HepG2 (cell line): ENCODE measurements at regions not wholly inside any gene's neighbourhood (a gene's known extent, or its start where the extent isn't known, plus 50 kb on each side); places are given as distances from the start of the nearest gene placed in this dataset.

Experiments
- ATAC-seq: fragments of 200-7000 bp; cut with Tn5 transposase; 3 replicates; pipeline ENCODE4 v1.9.1; 2020; ENCODE audit warnings: mild to moderate bottlenecking, moderate library complexity
- BruUV-seq: library from RNA; stranded (reverse); fragments of 400-500 nt; replicated peaks from 2 replicates; lab custom pipeline; 2021; lab: Mats Ljungman, UMichigan
- CTCF ChIA-PET: fragments of 300-600 bp; formaldehyde crosslinking; extraction: SDS; loops from one replicate; lab custom pipeline; 2021; ENCODE audit warnings: low total read pairs, inconsistent platforms, low intra/inter-chr PET ratio; lab: Yijun Ruan, JAX
- POLR2A ChIA-PET: fragments of 350-600 bp; sonication (Branson Sonifier 250); formaldehyde crosslinking; loops from one replicate; lab custom pipeline; 2020; ENCODE audit warnings: antibody characterized with exemption, inconsistent platforms; lab: Yijun Ruan, JAX
- DNase-seq: peaks from one replicate; pipeline ENCODE4 v3.0.0-alpha.2; 2015; ENCODE audit warnings: low spot score
- FAIRE-seq: peaks from 3 replicates; lab custom pipeline; 2011; peaks lifted over from hg19 to GRCh38; lab: Jason Lieb, UNC
- H2AFZ ChIP-seq: one replicate; pipeline ENCODE4 v1.6.1; 2011; ENCODE audit warnings: low read length, inconsistent platforms
- H3K27ac ChIP-seq: fragments of 300-600 bp; 3 replicates; pipeline ENCODE4 v1.8.0; 2011; ENCODE audit warnings: mixed run types, mild to moderate bottlenecking, mixed read lengths, low read length, inconsistent platforms; ENCODE audit not compliant: insufficient read depth; ENCODE audit errors: extremely low read length
- H3K27me3 ChIP-seq, 2 experiments: fragments of 200-600 bp in 1 of 2; 2 replicates in 1 of 2; 3 replicates in 1 of 2; pipeline versions ENCODE4 v1.6.0 to v1.8.0; 2011; ENCODE audit warnings: low read length in 2 of 2, mild to moderate bottlenecking in 2 of 2, moderate library complexity in 2 of 2, inconsistent platforms in 1 of 2; ENCODE audit not compliant: insufficient read depth in 2 of 2, control insufficient read depth in 1 of 2
- H3K36me3 ChIP-seq, 2 experiments: fragments of 200-600 bp in 1 of 2; replicated peaks in 1 of 2; 2 replicates in 1 of 2; 3 replicates in 1 of 2; pipeline versions ENCODE4 v1.5.1 to v1.8.0; 2011; ENCODE audit warnings: low read length in 2 of 2, inconsistent platforms in 1 of 2; ENCODE audit not compliant: insufficient read depth in 2 of 2, control insufficient read depth in 1 of 2
- H3K4me1 ChIP-seq: 2 replicates; pipeline ENCODE4 v1.5.1; 2012; ENCODE audit warnings: low read length, inconsistent platforms; ENCODE audit not compliant: insufficient read depth
- H3K4me2 ChIP-seq: 2 replicates; pipeline ENCODE4 v1.6.0; 2011; ENCODE audit warnings: low read depth, low read length, inconsistent platforms
- H3K4me3 ChIP-seq, 3 experiments: fragments of 200-600 bp in 1 of 3; sonication (generic), shearing (Covaris generic) in 1 of 3; replicated peaks in 1 of 3; 2 replicates each; pipeline ENCODE4 v1.5.1; 2011 to 2016; ENCODE audit warnings: low read length in 3 of 3, inconsistent platforms in 2 of 3, low read depth in 2 of 3, mild to moderate bottlenecking in 2 of 3, control low read depth in 1 of 3, mixed read lengths in 1 of 3; ENCODE audit not compliant: insufficient read depth in 1 of 3
- H3K79me2 ChIP-seq: one replicate; pipeline ENCODE4 v1.6.1; 2011; ENCODE audit warnings: low read length, inconsistent platforms; ENCODE audit not compliant: insufficient read depth
- H3K9ac ChIP-seq: 2 replicates; pipeline ENCODE4 v1.6.0; 2011; ENCODE audit warnings: mild to moderate bottlenecking, low read depth, low read length, inconsistent platforms; ENCODE audit not compliant: insufficient read depth
- H3K9me3 ChIP-seq: 2 replicates; pipeline ENCODE4 v1.5.1; 2012; ENCODE audit warnings: mild to moderate bottlenecking, low read length
- H4K20me1 ChIP-seq: 2 replicates; pipeline ENCODE4 v1.6.0; 2011; ENCODE audit warnings: inconsistent platforms, mild to moderate bottlenecking, low read length, moderate library complexity; ENCODE audit not compliant: insufficient read depth
- ARID2 ChIP-seq: sonication (generic); formaldehyde crosslinking; IDR thresholded peaks from 2 replicates; pipeline ENCODE4 v1.8.1; 2022; ENCODE audit warnings: mild to moderate bottlenecking, missing genetic modification reagents, borderline replicate concordance
- ZNF331 ChIP-seq: sonication (generic); formaldehyde crosslinking; IDR thresholded peaks from 2 replicates; pipeline ENCODE4 v1.4.0; 2020; ENCODE audit warnings: missing genetic modification reagents
- WGBS: methylation state at CpG from one replicate; pipeline ENCODE4 v1.1.6; 2017; ENCODE audit warnings: low lambda C conversion rate; 5-methylcytosine and 5-hydroxymethylcytosine counted together
- in situ Hi-C: cut with HindIII; loops from 2 replicates; pipeline ENCODE4 v1.10.0; 2017; ENCODE audit warnings: low pct_unique_long_range_greater_than_20kb; ENCODE audit not compliant: extremely low pct_ligation_motif_present
- intact Hi-C: fragments of 100-400 bp; cut with micrococcal nuclease; formaldehyde crosslinking; loops from one replicate; pipeline ENCODE4 v1.10.0; 2022; ENCODE audit not compliant: unreplicated experiment
- TF ChIP-seq, protein P1 (sequence below): sonication (generic); formaldehyde crosslinking; IDR thresholded peaks from 2 replicates; pipeline ENCODE4 v1.9.0; 2021; ENCODE audit warnings: missing genetic modification reagents, borderline replicate concordance
- TF ChIP-seq, protein P2 (sequence below): sonication (generic); formaldehyde crosslinking; IDR thresholded peaks from 2 replicates; pipeline ENCODE4; 2020; ENCODE audit warnings: missing genetic modification reagents, mild to moderate bottlenecking, borderline replicate concordance

DNA sequence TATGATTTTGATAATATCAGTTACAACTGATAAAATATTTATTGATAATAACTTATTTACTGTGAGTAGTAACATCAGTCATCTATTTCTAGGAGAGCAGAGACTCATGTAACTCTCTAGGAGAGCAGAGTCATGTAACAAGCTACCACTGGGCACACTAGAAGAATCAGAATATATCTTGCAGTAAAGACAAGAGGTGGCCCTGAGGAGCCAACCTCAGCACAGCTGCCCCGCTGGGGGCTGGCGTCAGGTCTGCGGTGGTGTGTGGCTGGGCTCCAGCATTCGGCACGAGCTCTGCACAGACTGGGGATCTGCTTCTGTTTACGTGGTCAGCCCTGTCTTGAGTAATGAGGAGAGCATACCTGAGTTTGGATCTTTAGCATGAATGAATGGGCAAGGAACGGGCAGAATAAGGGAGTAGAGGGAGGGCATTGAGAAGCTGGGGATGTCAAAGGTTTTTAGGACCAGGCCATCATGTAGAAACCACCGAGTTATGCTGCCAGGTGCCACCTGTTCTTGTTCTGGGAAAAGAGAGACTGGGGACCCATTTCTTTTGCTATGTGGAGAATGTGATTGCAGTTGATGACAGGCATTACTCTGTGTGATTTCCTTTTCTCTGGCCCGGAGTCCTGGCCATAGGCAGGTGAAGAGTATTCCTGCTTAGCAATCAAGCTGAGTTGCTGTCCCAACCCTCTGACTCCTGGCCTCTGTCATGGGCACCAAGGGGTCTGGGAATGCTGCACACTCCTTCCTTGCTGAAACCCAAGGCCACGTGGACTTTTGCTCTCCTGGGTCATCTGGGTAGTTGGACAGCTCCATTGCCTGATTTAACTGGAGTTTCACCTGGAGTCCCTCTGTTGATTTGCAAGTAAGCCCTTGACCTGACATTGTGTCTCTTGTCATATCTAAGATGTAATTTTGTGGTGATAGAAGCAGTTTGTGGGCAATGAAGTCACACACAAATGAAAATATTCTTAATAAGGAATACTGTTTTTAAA is 50.9 kb upstream of the HEPHL1 start:
- intact Hi-C loops: no loop called here
- WGBS: 35% methylated on average over 10 of the region's 10 CpGs
- Histone ChIP-seq H3K27ac (no peak overlapping the region), H4K20me1 (no peaks in the 10 kb centered on the region), H3K79me2 (no peaks in the 10 kb centered on the region), H2AFZ (no peak overlapping the region), H3K4me1 (no peaks in the 10 kb centered on the region), H3K4me3 (no peak overlapping the region), H3K27me3 (no peaks in the 10 kb centered on the region), H3K36me3 (no peaks in the 10 kb centered on the region), H3K4me2 (no peak overlapping the region)
- POLR2A ChIA-PET: no interaction called here
- FAIRE-seq: no peak
- in situ Hi-C loops: no loop called here
- BruUV-seq: no TSS peak
- no peak for TF ChIP-seq ZNF331 (CRISPR knock-in tag)
- TF ChIP-seq, protein P1, sequence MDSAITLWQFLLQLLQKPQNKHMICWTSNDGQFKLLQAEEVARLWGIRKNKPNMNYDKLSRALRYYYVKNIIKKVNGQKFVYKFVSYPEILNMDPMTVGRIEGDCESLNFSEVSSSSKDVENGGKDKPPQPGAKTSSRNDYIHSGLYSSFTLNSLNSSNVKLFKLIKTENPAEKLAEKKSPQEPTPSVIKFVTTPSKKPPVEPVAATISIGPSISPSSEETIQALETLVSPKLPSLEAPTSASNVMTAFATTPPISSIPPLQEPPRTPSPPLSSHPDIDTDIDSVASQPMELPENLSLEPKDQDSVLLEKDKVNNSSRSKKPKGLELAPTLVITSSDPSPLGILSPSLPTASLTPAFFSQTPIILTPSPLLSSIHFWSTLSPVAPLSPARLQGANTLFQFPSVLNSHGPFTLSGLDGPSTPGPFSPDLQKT (CRISPR knock-in tag): no peak
- no peak for TF ChIP-seq ARID2 (CRISPR knock-in tag)
- TF ChIP-seq, protein P2, sequence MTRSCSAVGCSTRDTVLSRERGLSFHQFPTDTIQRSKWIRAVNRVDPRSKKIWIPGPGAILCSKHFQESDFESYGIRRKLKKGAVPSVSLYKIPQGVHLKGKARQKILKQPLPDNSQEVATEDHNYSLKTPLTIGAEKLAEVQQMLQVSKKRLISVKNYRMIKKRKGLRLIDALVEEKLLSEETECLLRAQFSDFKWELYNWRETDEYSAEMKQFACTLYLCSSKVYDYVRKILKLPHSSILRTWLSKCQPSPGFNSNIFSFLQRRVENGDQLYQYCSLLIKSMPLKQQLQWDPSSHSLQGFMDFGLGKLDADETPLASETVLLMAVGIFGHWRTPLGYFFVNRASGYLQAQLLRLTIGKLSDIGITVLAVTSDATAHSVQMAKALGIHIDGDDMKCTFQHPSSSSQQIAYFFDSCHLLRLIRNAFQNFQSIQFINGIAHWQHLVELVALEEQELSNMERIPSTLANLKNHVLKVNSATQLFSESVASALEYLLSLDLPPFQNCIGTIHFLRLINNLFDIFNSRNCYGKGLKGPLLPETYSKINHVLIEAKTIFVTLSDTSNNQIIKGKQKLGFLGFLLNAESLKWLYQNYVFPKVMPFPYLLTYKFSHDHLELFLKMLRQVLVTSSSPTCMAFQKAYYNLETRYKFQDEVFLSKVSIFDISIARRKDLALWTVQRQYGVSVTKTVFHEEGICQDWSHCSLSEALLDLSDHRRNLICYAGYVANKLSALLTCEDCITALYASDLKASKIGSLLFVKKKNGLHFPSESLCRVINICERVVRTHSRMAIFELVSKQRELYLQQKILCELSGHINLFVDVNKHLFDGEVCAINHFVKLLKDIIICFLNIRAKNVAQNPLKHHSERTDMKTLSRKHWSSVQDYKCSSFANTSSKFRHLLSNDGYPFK (CRISPR knock-in tag): no peak
- TF ChIP-seq, all 625 proteins: peak for 0
- DNase-seq (no peak), ATAC-seq (no peak)
- CTCF ChIA-PET: no interaction called here
- Histone ChIP-seq H3K9ac (no peak overlapping the region), H3K9me3 (peaks cover 5% of the 10 kb centered on the region; the same call in 1 of the 2 replicates)
